ENCODE measurements at regions not wholly inside any gene's neighbourhood (a gene's known extent, or its start where the extent isn't known, plus 50 kb on each side); places are given as distances from the start of the nearest gene placed in this dataset.

GRCh38 chr14:55964091-55964490 is 154.1 kb upstream of the PELI2 start:
- DNase-seq (ENCODE audit: low read depth, low spot score), result no peak
- H3K27ac ChIP-seq, result no peak overlapping the region

GRCh38 chr14:55964821-55965220 is 153.4 kb upstream of the PELI2 start:
- no peak for DNase-seq (ENCODE audit: low read depth, low spot score)
- no peak overlapping the region for H3K27ac ChIP-seq

GRCh38 chr14:55965851-55966250 is 152.4 kb upstream of the PELI2 start:
- DNase-seq (ENCODE audit: low read depth, low spot score), result no peak
- H3K27ac ChIP-seq, result no peak overlapping the region

GRCh38 chr14:55968741-55969140 is 149.5 kb upstream of the PELI2 start:
- no peak for DNase-seq (ENCODE audit: low read depth, low spot score)

GRCh38 chr14:55973285-55973800 is 144.9 kb upstream of the PELI2 start:
- no peak overlapping the region for H3K27ac ChIP-seq
- no peak for DNase-seq (ENCODE audit: low read depth, low spot score)

More at GRCh38 chr14:55968741-55969140, 149.5 kb upstream of the PELI2 start:
- H3K27ac ChIP-seq, result no peak overlapping the region

- H3K27ac ChIP-seq, result no peak overlapping the region
- DNase-seq (ENCODE audit: low read depth, low spot score), result no peak
These were observed 144.1 kb upstream of the PELI2 start for GRCh38 chr14:55973911-55974630.

GRCh38 chr14:55975281-55975910 is 142.8 kb upstream of the PELI2 start:
- no peak overlapping the region for H3K27ac ChIP-seq
- DNase-seq (ENCODE audit: low read depth, low spot score), result no peak

GRCh38 chr14:55976219-55976618 is 142.0 kb upstream of the PELI2 start:
- no peak overlapping the region for H3K27ac ChIP-seq
- no peak for DNase-seq (ENCODE audit: low read depth, low spot score)

GRCh38 chr14:55976655-55977054 is 141.6 kb upstream of the PELI2 start:
- no peak for DNase-seq (ENCODE audit: low read depth, low spot score)
- no peak overlapping the region for H3K27ac ChIP-seq

GRCh38 chr14:55977392-55978150 is 140.6 kb upstream of the PELI2 start:
- H3K27ac ChIP-seq, result no peak overlapping the region
- DNase-seq (ENCODE audit: low read depth, low spot score), result no peak

GRCh38 chr14:55979096-55979495 is 139.1 kb upstream of the PELI2 start:
- no peak overlapping the region for H3K27ac ChIP-seq
- DNase-seq (ENCODE audit: low read depth, low spot score), result no peak

- no peak for DNase-seq (ENCODE audit: low read depth, low spot score)
- no peak overlapping the region for H3K27ac ChIP-seq
These were observed 138.4 kb upstream of the PELI2 start for GRCh38 chr14:55979781-55980180.

- H3K27ac ChIP-seq, result no peak overlapping the region
- no peak for DNase-seq (ENCODE audit: low read depth, low spot score)
These were observed 137.2 kb upstream of the PELI2 start for GRCh38 chr14:55980970-55981369.

- no peak for DNase-seq (ENCODE audit: low read depth, low spot score)
- H3K27ac ChIP-seq, result no peak overlapping the region
These were observed 132.1 kb upstream of the PELI2 start for GRCh38 chr14:55986069-55986468.

GRCh38 chr14:56000846-56001245 is 117.4 kb upstream of the PELI2 start:
- DNase-seq (ENCODE audit: low read depth, low spot score), result no peak
- H3K27ac ChIP-seq, result no peak overlapping the region

GRCh38 chr14:56002342-56002741 is 115.9 kb upstream of the PELI2 start:
- no peak for DNase-seq (ENCODE audit: low read depth, low spot score)
- no peak overlapping the region for H3K27ac ChIP-seq

GRCh38 chr14:56002876-56003625 is 115.2 kb upstream of the PELI2 start:
- no peak overlapping the region for H3K27ac ChIP-seq
- DNase-seq (ENCODE audit: low read depth, low spot score), result no peak

- H3K27ac ChIP-seq, result no peak overlapping the region
- DNase-seq (ENCODE audit: low read depth, low spot score), result no peak
These were observed 113.9 kb upstream of the PELI2 start for GRCh38 chr14:56004323-56004722.

- H3K27ac ChIP-seq, result no peak overlapping the region
- no peak for DNase-seq (ENCODE audit: low read depth, low spot score)
These were observed 113.4 kb upstream of the PELI2 start for GRCh38 chr14:56004786-56005185.

Data from epithelial cell of prostate (primary cell).